ENCODE measurements at regions not wholly inside any gene's neighbourhood (a gene's known extent, or its start where the extent isn't known, plus 50 kb on each side); places are given as distances from the start of the nearest gene placed in this dataset.

- TF ChIP-seq CTCF (IDR thresholded peaks at IDR 0.05), result no peak
- TF ChIP-seq POLR2A (IDR thresholded peaks at IDR 0.05), result no peak
- no peak for TF ChIP-seq EP300 (IDR thresholded peaks at IDR 0.05)
These were observed 2020.1 kb upstream of the PCDH20 start for GRCh38 chr13:63435667-63436324.
